ENCODE measurements at regions not wholly inside any gene's neighbourhood (a gene's known extent, or its start where the extent isn't known, plus 50 kb on each side); places are given as distances from the start of the nearest gene placed in this dataset.

DNA sequence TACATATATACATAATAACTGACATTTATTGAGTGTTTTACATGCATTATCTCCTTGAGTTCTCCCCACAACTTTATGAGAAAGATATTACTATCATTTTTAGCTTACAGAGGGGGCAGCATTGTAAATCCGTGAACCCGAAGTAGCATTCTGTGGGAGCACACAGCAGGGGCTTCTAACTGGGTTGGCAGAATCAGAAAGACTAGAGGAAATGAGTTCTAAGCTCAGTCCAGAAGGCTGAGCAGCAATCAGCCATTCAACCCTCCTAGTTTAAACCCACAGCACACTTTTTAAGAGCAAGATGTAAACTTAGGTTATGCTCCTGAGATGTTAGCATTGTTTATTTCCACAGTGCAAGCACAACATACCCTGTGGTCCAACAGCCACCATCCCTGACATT, 177.2 kb downstream of the TMEM38B start:
- TF ChIP-seq CTCF (IDR thresholded peaks at IDR 0.05) (no peak), POLR2A (IDR thresholded peaks at IDR 0.05) (no peak)

Data from heart left ventricle (tissue), 13 donors.